H1 (cell line): ENCODE measurements at regions not wholly inside any gene's neighbourhood (a gene's known extent, or its start where the extent isn't known, plus 50 kb on each side); places are given as distances from the start of the nearest gene placed in this dataset.

Experiments used
- CTCF ChIA-PET: fragments of 300-600 bp; sonication (Branson Sonifier 250); formaldehyde crosslinking; loops from one replicate; lab custom pipeline; 2021; ENCODE audit not compliant: partially characterized antibody; lab: Charles Lee
- POLR2A ChIA-PET: fragments of 300-600 bp; sonication (Branson Sonifier 250); formaldehyde crosslinking; loops from one replicate; lab custom pipeline; 2021; ENCODE audit warnings: inconsistent platforms; ENCODE audit not compliant: partially characterized antibody; lab: Charles Lee
- DNase-seq, 2 experiments: peaks; one replicate each; pipeline versions ENCODE4 v3.0.0 to v3.0.0-alpha.2; 2010 to 2022; ENCODE audit warnings: low spot score in 2 of 2, low read depth in 1 of 2, mixed read lengths in 1 of 2
- FAIRE-seq: peaks from 2 replicates; lab custom pipeline; 2011; peaks lifted over from hg19 to GRCh38; lab: Jason Lieb, UNC
- H2AFZ ChIP-seq: 2 replicates; pipeline ENCODE4 v1.8.1; 2012; ENCODE audit warnings: low read length, inconsistent platforms
- H2AK5ac ChIP-seq: 2 replicates; pipeline ENCODE4 v1.6.1; 2013; ENCODE audit warnings: low read depth, low read length
- H2BK120ac ChIP-seq: replicated peaks from 2 replicates; pipeline ENCODE3; 2013; ENCODE audit warnings: low read depth, low read length, inconsistent platforms
- H2BK12ac ChIP-seq: 2 replicates; pipeline ENCODE4 v1.6.1; 2013; ENCODE audit warnings: low read depth, low read length
- H2BK15ac ChIP-seq: 2 replicates; pipeline ENCODE4 v1.6.1; 2013; ENCODE audit warnings: low read length
- H2BK20ac ChIP-seq: 2 replicates; pipeline ENCODE4 v1.6.1; 2013; ENCODE audit warnings: low read length
- H2BK5ac ChIP-seq: 2 replicates; pipeline ENCODE4 v1.6.1; 2013; ENCODE audit warnings: low read depth, low read length
- H3K14ac ChIP-seq: 2 replicates; pipeline ENCODE4 v1.6.1; 2013; ENCODE audit warnings: inconsistent platforms; ENCODE audit not compliant: insufficient read length
- H3K18ac ChIP-seq: 2 replicates; pipeline ENCODE4 v1.6.1; 2013; ENCODE audit warnings: low read length; ENCODE audit errors: extremely low read depth
- H3K23ac ChIP-seq: 2 replicates; pipeline ENCODE4 v1.6.1; 2013; ENCODE audit warnings: inconsistent platforms; ENCODE audit not compliant: insufficient read length
- H3K23me2 ChIP-seq: 2 replicates; pipeline ENCODE4 v1.6.1; 2013; ENCODE audit warnings: low read depth, low read length
- H3K27ac ChIP-seq: 2 replicates; pipeline ENCODE4 v1.6.1; 2011; ENCODE audit warnings: low read depth, low read length, inconsistent platforms
- H3K27me3 ChIP-seq, 4 experiments: replicated peaks in 1 of 4; 1 replicate in 1 of 4; 2 replicates in 3 of 4; pipeline versions ENCODE4 v1.6.1 to v1.8.1; 2011 to 2013; ENCODE audit warnings: low read length in 3 of 4, mild to moderate bottlenecking in 3 of 4, inconsistent platforms in 2 of 4, mixed read lengths in 2 of 4, moderate library complexity in 1 of 4; ENCODE audit not compliant: control insufficient read depth in 3 of 4, insufficient read depth in 3 of 4; ENCODE audit errors: extremely low read depth in 1 of 4
- H3K36me3 ChIP-seq, 4 experiments: 2 replicates each; pipeline versions ENCODE4 v1.6.1 to v1.8.1; 2011 to 2013; ENCODE audit warnings: mild to moderate bottlenecking in 4 of 4, low read length in 3 of 4, moderate library complexity in 2 of 4, control low read depth in 1 of 4, inconsistent platforms in 1 of 4; ENCODE audit not compliant: insufficient read depth in 4 of 4, control insufficient read depth in 2 of 4
- H3K4ac ChIP-seq: replicated peaks from 2 replicates; pipeline ENCODE3; 2013; ENCODE audit warnings: low read length, low read depth, mixed read lengths, inconsistent platforms; ENCODE audit not compliant: insufficient read length
- H3K4me1 ChIP-seq, 4 experiments: replicated peaks in 1 of 4; 1 replicate in 1 of 4; 2 replicates in 3 of 4; pipeline versions ENCODE4 v1.6.1 to v1.8.1; 2011 to 2013; ENCODE audit warnings: low read length in 3 of 4, inconsistent platforms in 2 of 4, mixed read lengths in 1 of 4; ENCODE audit not compliant: insufficient read depth in 4 of 4, control insufficient read depth in 3 of 4
- H3K4me2 ChIP-seq, 2 experiments: 2 replicates each; pipeline versions ENCODE4 v1.6.1 to v1.8.1; 2011 to 2013; ENCODE audit warnings: low read depth in 2 of 2, low read length in 2 of 2, control low read depth in 1 of 2, inconsistent platforms in 1 of 2, mild to moderate bottlenecking in 1 of 2; ENCODE audit not compliant: insufficient read depth in 1 of 2
- H3K4me3 ChIP-seq, 4 experiments: fragments of 200-600, 300-600 bp in 1 of 4; sonication (generic), shearing (Covaris generic), sonication (Bioruptor Twin) in 1 of 4; 2 replicates each; pipeline versions ENCODE4 v1.5.1 to v1.8.1; 2011 to 2016; ENCODE audit warnings: low read length in 4 of 4, low read depth in 3 of 4, control low read depth in 2 of 4, inconsistent platforms in 2 of 4, mild to moderate bottlenecking in 2 of 4, mixed read lengths in 1 of 4, moderate library complexity in 1 of 4; ENCODE audit not compliant: insufficient read depth in 2 of 4; ENCODE audit errors: extremely low read depth in 1 of 4
- H3K56ac ChIP-seq: replicated peaks from 2 replicates; pipeline ENCODE3; 2013; ENCODE audit warnings: low read depth, mild to moderate bottlenecking, mixed read lengths, low read length, inconsistent platforms; ENCODE audit not compliant: insufficient read length
- H3K79me1 ChIP-seq: 2 replicates; pipeline ENCODE4 v1.6.1; 2013; ENCODE audit warnings: low read depth, low read length, control low read depth
- H3K79me2 ChIP-seq, 2 experiments: 2 replicates each; pipeline versions ENCODE4 v1.6.1 to v1.8.1; 2012 to 2013; ENCODE audit warnings: low read length in 2 of 2, mild to moderate bottlenecking in 2 of 2, inconsistent platforms in 1 of 2; ENCODE audit not compliant: insufficient read depth in 2 of 2, control insufficient read depth in 1 of 2
- H3K9ac ChIP-seq, 4 experiments: replicated peaks in 1 of 4; 1 replicate in 1 of 4; 2 replicates in 3 of 4; pipeline versions ENCODE4 v1.6.1 to v1.8.1; 2011 to 2013; ENCODE audit warnings: low read depth in 3 of 4, low read length in 3 of 4, control low read depth in 2 of 4, mild to moderate bottlenecking in 2 of 4, moderate library complexity in 2 of 4, inconsistent platforms in 1 of 4; ENCODE audit errors: extremely low read depth in 1 of 4
- H3K9me3 ChIP-seq, 2 experiments: 2 replicates each; pipeline versions ENCODE4 v1.6.1 to v1.8.1; 2012 to 2013; ENCODE audit warnings: mild to moderate bottlenecking in 2 of 2, moderate library complexity in 2 of 2, control low read depth in 1 of 2, inconsistent platforms in 1 of 2, low read depth in 1 of 2, low read length in 1 of 2, mixed read lengths in 1 of 2; ENCODE audit not compliant: insufficient read depth in 2 of 2
- H4K20me1 ChIP-seq, 2 experiments: replicated peaks in 1 of 2; 2 replicates each; pipeline versions ENCODE3 to v1.8.1; 2011 to 2013; ENCODE audit warnings: inconsistent platforms in 2 of 2, low read length in 2 of 2, mild to moderate bottlenecking in 1 of 2; ENCODE audit not compliant: insufficient read depth in 2 of 2, control insufficient read depth in 1 of 2
- H4K5ac ChIP-seq: 2 replicates; pipeline ENCODE4 v1.6.1; 2013; ENCODE audit warnings: low read length, low read depth, mixed read lengths, inconsistent platforms; ENCODE audit not compliant: insufficient read length
- H4K8ac ChIP-seq: 2 replicates; pipeline ENCODE4 v1.8.0; 2013; ENCODE audit warnings: mild to moderate bottlenecking, moderate library complexity, low read length, inconsistent platforms; ENCODE audit not compliant: insufficient read depth; ENCODE audit errors: extremely low read depth
- H4K91ac ChIP-seq: replicated peaks from 2 replicates; pipeline ENCODE3; 2013; ENCODE audit warnings: low read length, mixed read lengths, inconsistent platforms; ENCODE audit not compliant: insufficient read length
- ATF2 ChIP-seq: IDR thresholded peaks from 2 replicates; pipeline ENCODE4 v1.6.1; 2012; ENCODE audit warnings: low read length, inconsistent platforms
- SP1 ChIP-seq: IDR thresholded peaks from 2 replicates; pipeline ENCODE4 v1.6.1; 2011; ENCODE audit warnings: low read depth, low read length

- Histone ChIP-seq H4K91ac (no peak overlapping the region), H3K18ac (no peak overlapping the region), H3K27ac (no peak overlapping the region), H3K9ac (no peak overlapping the region), H2BK12ac (no peak overlapping the region), H3K14ac (no peak overlapping the region), H3K9me3 (no peaks in the 10 kb centered on the region), H2AFZ (no peak overlapping the region), H4K5ac (no peak overlapping the region), H2AK5ac (no peak overlapping the region), H3K79me1 (no peaks in the 10 kb centered on the region), H3K36me3 (no peaks in the 10 kb centered on the region), H2BK20ac (no peak overlapping the region), H4K20me1 (no peaks in the 10 kb centered on the region), H3K56ac (no peak overlapping the region), H3K23me2 (no peaks in the 10 kb centered on the region), H3K4me3 (no peak overlapping the region), H4K8ac (no peak overlapping the region), H2BK15ac (no peak overlapping the region), H3K27me3 (no peaks in the 10 kb centered on the region), H3K23ac (no peak overlapping the region), H2BK120ac (no peak overlapping the region), H3K4me2 (no peak overlapping the region), H2BK5ac (no peak overlapping the region), H3K4me1 (no peaks in the 10 kb centered on the region), H3K79me2 (no peaks in the 10 kb centered on the region), H3K4ac (no peak overlapping the region)
- no peak for FAIRE-seq
- POLR2A ChIA-PET: no interaction called here
- DNase-seq: no peak
- CTCF ChIA-PET: no interaction called here
- no peak for TF ChIP-seq SP1
- TF ChIP-seq ATF2: no peak
Observed at GRCh38 chr14:42671636-42672035, 1065.0 kb downstream of the LRFN5 start.
